Parathyroid adenoma (tissue), 2 donors: ENCODE measurements at regions not wholly inside any gene's neighbourhood (a gene's known extent, or its start where the extent isn't known, plus 50 kb on each side); places are given as distances from the start of the nearest gene placed in this dataset.
A peak's percentile ranks its signal among the peaks of the same experiment; 100 is the strongest.

Experiments used
- H2AFZ ChIP-seq: fragments of 300-600 bp; sonication (generic); one replicate; pipeline ENCODE4 v1.7.0; 2017; ENCODE audit warnings: antibody characterized with exemption, mild to moderate bottlenecking
- H3K27ac ChIP-seq: fragments of 300-600 bp; sonication (generic); one replicate; pipeline ENCODE4 v1.7.0; 2017
- H3K27me3 ChIP-seq: fragments of 300-600 bp; sonication (generic); one replicate; pipeline ENCODE4 v1.7.0; 2017; ENCODE audit warnings: low read length; ENCODE audit not compliant: control insufficient read depth, insufficient read depth
- H3K36me3 ChIP-seq: fragments of 300-600 bp; sonication (generic); one replicate; pipeline ENCODE4 v1.7.0; 2017; ENCODE audit warnings: low read length; ENCODE audit not compliant: control insufficient read depth, insufficient read depth
- H3K4me1 ChIP-seq: fragments of 300-600 bp; sonication (generic); one replicate; pipeline ENCODE4 v1.7.0; 2017; ENCODE audit warnings: control low read depth
- H3K4me2 ChIP-seq: fragments of 300-600 bp; sonication (generic); one replicate; pipeline ENCODE4 v1.7.0; 2017; ENCODE audit warnings: low read length
- H3K4me3 ChIP-seq: fragments of 300-600 bp; sonication (generic); one replicate; pipeline ENCODE4 v1.7.0; 2017; ENCODE audit warnings: low read depth, low read length
- H3K79me2 ChIP-seq: fragments of 300-600 bp; sonication (generic); one replicate; pipeline ENCODE4 v1.7.0; 2017; ENCODE audit warnings: control low read depth
- H3K9ac ChIP-seq: fragments of 300-600 bp; sonication (generic); one replicate; pipeline ENCODE4 v1.7.0; 2017; ENCODE audit warnings: mild to moderate bottlenecking
- H3K9me3 ChIP-seq: fragments of 300-600 bp; sonication (generic); one replicate; pipeline ENCODE4 v1.7.0; 2017; ENCODE audit warnings: low read length; ENCODE audit not compliant: control insufficient read depth
- TF ChIP-seq, protein P1 (sequence below): fragments of 300-600 bp; sonication (generic); IDR thresholded peaks from one replicate; pipeline ENCODE4 v1.7.0; 2017; ENCODE audit warnings: antibody characterized with exemption, mild to moderate bottlenecking
- donor health status: primary hyperparathyroidism.

- Histone ChIP-seq H3K4me2 (no peak overlapping the region), H3K27me3 (no peaks in the 10 kb centered on the region), H3K79me2 (no peaks in the 10 kb centered on the region), H3K4me3 (no peak overlapping the region), H3K27ac (no peak overlapping the region), H3K36me3 (no peaks in the 10 kb centered on the region), H3K9ac (no peak overlapping the region), H2AFZ (no peak overlapping the region), H3K4me1 (no peaks in the 10 kb centered on the region), H3K9me3 (no peaks in the 10 kb centered on the region)
- TF ChIP-seq, protein P1, sequence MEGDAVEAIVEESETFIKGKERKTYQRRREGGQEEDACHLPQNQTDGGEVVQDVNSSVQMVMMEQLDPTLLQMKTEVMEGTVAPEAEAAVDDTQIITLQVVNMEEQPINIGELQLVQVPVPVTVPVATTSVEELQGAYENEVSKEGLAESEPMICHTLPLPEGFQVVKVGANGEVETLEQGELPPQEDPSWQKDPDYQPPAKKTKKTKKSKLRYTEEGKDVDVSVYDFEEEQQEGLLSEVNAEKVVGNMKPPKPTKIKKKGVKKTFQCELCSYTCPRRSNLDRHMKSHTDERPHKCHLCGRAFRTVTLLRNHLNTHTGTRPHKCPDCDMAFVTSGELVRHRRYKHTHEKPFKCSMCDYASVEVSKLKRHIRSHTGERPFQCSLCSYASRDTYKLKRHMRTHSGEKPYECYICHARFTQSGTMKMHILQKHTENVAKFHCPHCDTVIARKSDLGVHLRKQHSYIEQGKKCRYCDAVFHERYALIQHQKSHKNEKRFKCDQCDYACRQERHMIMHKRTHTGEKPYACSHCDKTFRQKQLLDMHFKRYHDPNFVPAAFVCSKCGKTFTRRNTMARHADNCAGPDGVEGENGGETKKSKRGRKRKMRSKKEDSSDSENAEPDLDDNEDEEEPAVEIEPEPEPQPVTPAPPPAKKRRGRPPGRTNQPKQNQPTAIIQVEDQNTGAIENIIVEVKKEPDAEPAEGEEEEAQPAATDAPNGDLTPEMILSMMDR: no peak
These were observed 164.3 kb upstream of the SETMAR start for GRCh38 chr3:4138786-4139431.

- Histone ChIP-seq H3K4me3 (no peak overlapping the region), H2AFZ (no peak overlapping the region), H3K9ac (no peak overlapping the region), H3K9me3 (no peaks in the 10 kb centered on the region), H3K4me1 (no peaks in the 10 kb centered on the region), H3K27me3 (no peaks in the 10 kb centered on the region), H3K4me2 (no peak overlapping the region), H3K36me3 (no peaks in the 10 kb centered on the region), H3K79me2 (no peaks in the 10 kb centered on the region), H3K27ac (no peak overlapping the region)
- TF ChIP-seq, protein P1: no peak
These were observed 163.6 kb upstream of the SETMAR start for GRCh38 chr3:4139462-4140140.

DNA sequence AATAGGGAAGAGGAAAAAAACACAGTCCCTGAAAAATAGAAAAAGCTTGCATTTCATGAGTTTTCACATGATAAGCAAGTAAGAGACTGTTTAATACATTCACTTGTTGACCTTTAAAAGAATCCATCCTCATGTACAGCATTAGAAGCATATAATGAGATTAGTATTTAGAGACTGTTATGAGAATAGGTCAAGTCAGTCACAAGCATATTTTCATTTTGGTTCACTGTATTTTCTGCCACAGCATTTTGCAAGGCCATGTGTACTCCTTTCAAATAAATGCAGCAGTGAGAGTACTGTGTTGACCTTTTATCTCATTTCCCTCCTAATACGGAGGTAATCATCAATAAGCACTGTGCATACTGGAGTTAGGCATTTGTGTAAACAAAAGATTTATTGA lies 162.2 kb upstream of the SETMAR start:
- Histone ChIP-seq H3K36me3 (no peaks in the 10 kb centered on the region), H3K4me1 (no peaks in the 10 kb centered on the region), H3K4me2 (no peak overlapping the region), H2AFZ (no peak overlapping the region), H3K27ac (no peak overlapping the region), H3K27me3 (no peaks in the 10 kb centered on the region), H3K4me3 (no peak overlapping the region), H3K9ac (no peak overlapping the region), H3K9me3 (no peaks in the 10 kb centered on the region), H3K79me2 (no peaks in the 10 kb centered on the region)
- TF ChIP-seq, protein P1: no peak

DNA sequence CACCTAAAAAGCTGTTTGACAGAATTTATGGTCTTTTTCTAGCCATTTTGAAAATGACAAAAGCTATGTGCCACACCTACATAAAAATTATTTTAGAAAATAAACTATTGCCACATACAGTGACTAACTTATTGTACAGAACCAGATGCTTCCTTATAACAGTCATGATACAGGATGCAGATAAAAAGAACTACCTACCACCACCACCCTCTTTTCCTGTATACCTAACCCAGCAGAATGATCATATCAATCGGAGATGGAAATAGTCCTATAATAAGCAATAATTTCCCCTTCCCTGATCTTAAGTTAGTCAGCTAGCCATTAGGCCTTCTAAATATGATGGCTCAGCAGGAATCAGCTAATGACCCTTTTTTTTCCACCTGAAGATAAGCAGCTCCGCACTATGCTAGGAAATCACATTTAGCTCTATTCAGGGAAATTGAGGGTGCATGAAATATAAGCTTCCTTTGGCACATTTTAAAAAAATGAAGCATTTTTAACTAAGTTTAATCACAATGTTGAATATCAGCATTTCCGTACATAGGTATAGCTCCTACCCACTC lies 155.5 kb upstream of the SETMAR start:
- no peaks in the 10 kb centered on the region for H3K27me3 ChIP-seq
- TF ChIP-seq, protein P1: no peak
- no peak overlapping the region for H2AFZ ChIP-seq
- peak overlapping the region; percentile 33 for H3K4me2 ChIP-seq
- no peaks in the 10 kb centered on the region for H3K36me3 ChIP-seq
- H3K9ac ChIP-seq: no peak overlapping the region
- H3K4me3 ChIP-seq: no peak overlapping the region
- no peak overlapping the region for H3K27ac ChIP-seq
- H3K4me1 ChIP-seq: no peaks in the 10 kb centered on the region
- H3K9me3 ChIP-seq: no peaks in the 10 kb centered on the region
- no peaks in the 10 kb centered on the region for H3K79me2 ChIP-seq
